HepG2 (cell line): ENCODE measurements at regions not wholly inside any gene's neighbourhood (a gene's known extent, or its start where the extent isn't known, plus 50 kb on each side); places are given as distances from the start of the nearest gene placed in this dataset.

Source experiments
- CEBPG ChIP-seq: IDR thresholded peaks from 2 replicates; pipeline ENCODE4 v1.6.1; 2016
- CREM ChIP-seq, 2 experiments: sonication (generic) in 1 of 2; formaldehyde crosslinking in 1 of 2; IDR thresholded peaks; 2 replicates each; pipeline versions ENCODE4 v1.4.0 to v1.6.1; 2016 to 2020; ENCODE audit warnings: antibody characterized with exemption in 1 of 2, mild to moderate bottlenecking in 1 of 2, missing genetic modification reagents in 1 of 2
- ZFYVE20 ChIP-seq: sonication (generic); formaldehyde crosslinking; IDR thresholded peaks from 2 replicates; pipeline ENCODE4 v1.8.0; 2023; ENCODE audit warnings: low read depth, mild to moderate bottlenecking, moderate library complexity, missing genetic modification reagents, borderline replicate concordance
- TF ChIP-seq, protein P1 (sequence below), 2 experiments: sonication (generic) in 1 of 2; formaldehyde crosslinking in 1 of 2; IDR thresholded peaks; 2 replicates each; pipeline versions ENCODE4 v1.6.1 to v1.9.0; 2014 to 2022; ENCODE audit warnings: antibody characterized with exemption in 1 of 2, borderline replicate concordance in 1 of 2, inconsistent platforms in 1 of 2, low read depth in 1 of 2, missing genetic modification reagents in 1 of 2
- TF ChIP-seq, protein P2 (sequence below): sonication (generic); formaldehyde crosslinking; IDR thresholded peaks from 2 replicates; pipeline ENCODE4 v1.8.1; 2023; ENCODE audit warnings: mild to moderate bottlenecking, missing genetic modification reagents

DNA sequence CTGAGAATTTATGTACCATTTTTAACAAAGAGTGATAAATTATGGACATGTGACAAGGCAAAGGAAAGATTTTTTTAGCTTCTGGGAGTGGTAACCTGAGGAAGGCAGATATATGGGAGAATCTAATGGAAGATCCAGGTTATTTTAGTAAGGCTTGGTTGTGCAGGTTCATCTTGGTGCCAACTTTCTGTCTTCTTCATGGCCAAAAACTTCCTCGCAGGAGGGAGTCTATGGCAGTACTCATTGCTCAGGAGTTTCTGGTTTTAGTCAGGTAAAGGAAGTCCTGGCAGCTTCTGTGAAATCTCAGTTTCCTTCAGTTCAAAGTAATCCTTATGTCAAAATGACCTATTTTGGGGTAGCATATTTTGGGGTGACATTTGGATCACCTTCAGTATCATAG is 248.3 kb upstream of the KCNN2 start (continued):
- TF ChIP-seq, protein P1, sequence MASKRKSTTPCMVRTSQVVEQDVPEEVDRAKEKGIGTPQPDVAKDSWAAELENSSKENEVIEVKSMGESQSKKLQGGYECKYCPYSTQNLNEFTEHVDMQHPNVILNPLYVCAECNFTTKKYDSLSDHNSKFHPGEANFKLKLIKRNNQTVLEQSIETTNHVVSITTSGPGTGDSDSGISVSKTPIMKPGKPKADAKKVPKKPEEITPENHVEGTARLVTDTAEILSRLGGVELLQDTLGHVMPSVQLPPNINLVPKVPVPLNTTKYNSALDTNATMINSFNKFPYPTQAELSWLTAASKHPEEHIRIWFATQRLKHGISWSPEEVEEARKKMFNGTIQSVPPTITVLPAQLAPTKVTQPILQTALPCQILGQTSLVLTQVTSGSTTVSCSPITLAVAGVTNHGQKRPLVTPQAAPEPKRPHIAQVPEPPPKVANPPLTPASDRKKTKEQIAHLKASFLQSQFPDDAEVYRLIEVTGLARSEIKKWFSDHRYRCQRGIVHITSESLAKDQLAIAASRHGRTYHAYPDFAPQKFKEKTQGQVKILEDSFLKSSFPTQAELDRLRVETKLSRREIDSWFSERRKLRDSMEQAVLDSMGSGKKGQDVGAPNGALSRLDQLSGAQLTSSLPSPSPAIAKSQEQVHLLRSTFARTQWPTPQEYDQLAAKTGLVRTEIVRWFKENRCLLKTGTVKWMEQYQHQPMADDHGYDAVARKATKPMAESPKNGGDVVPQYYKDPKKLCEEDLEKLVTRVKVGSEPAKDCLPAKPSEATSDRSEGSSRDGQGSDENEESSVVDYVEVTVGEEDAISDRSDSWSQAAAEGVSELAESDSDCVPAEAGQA (IDR thresholded peaks at IDR 0.05; ENCODE audit: low read depth) = no peak
- TF ChIP-seq, protein P1 (CRISPR knock-in tag; IDR thresholded peaks at IDR 0.05; ENCODE audit: borderline replicate concordance) = no peak
- TF ChIP-seq CEBPG = no peak
- no peak for TF ChIP-seq CREM (IDR thresholded peaks at IDR 0.05)
- TF ChIP-seq CREM (CRISPR knock-in tag; IDR thresholded peaks at IDR 0.05) = no peak
- no peak for TF ChIP-seq ZFYVE20 (CRISPR knock-in tag)
- TF ChIP-seq, protein P2, sequence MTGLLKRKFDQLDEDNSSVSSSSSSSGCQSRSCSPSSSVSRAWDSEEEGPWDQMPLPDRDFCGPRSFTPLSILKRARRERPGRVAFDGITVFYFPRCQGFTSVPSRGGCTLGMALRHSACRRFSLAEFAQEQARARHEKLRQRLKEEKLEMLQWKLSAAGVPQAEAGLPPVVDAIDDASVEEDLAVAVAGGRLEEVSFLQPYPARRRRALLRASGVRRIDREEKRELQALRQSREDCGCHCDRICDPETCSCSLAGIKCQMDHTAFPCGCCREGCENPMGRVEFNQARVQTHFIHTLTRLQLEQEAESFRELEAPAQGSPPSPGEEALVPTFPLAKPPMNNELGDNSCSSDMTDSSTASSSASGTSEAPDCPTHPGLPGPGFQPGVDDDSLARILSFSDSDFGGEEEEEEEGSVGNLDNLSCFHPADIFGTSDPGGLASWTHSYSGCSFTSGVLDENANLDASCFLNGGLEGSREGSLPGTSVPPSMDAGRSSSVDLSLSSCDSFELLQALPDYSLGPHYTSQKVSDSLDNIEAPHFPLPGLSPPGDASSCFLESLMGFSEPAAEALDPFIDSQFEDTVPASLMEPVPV (CRISPR knock-in tag) = no peak
